ENCODE measurements at regions not wholly inside any gene's neighbourhood (a gene's known extent, or its start where the extent isn't known, plus 50 kb on each side); places are given as distances from the start of the nearest gene placed in this dataset.

GRCh38 chr7:26049081-26049480 lies 102.9 kb upstream of the NFE2L3 start:
- H3K9me3 ChIP-seq: no peaks in the 10 kb centered on the region
- intact Hi-C loops (cut with DNase I): no loop called here
- H3K27ac ChIP-seq: peak overlapping the region in 1 of 4 donors; percentile 9
- ATAC-seq (peak; percentile 71 to 87 (median 79)), FAIRE-seq (no peak), DNase-seq (peak in 3 of 6 donors; percentile 22 to 30 (median 28))
- H3K36me3 ChIP-seq: no peaks in the 10 kb centered on the region
- peaks cover 0 to 26% (median 3%) of the 10 kb centered on the region in 3 donors for H3K4me1 ChIP-seq
- H3K4me3 ChIP-seq: no peak overlapping the region
- no peaks in the 10 kb centered on the region for H3K27me3 ChIP-seq
- WGBS, 2 donors: 19 to 33% methylated on average over 1 of the region's 1 CpG
- TF ChIP-seq, protein P1, sequence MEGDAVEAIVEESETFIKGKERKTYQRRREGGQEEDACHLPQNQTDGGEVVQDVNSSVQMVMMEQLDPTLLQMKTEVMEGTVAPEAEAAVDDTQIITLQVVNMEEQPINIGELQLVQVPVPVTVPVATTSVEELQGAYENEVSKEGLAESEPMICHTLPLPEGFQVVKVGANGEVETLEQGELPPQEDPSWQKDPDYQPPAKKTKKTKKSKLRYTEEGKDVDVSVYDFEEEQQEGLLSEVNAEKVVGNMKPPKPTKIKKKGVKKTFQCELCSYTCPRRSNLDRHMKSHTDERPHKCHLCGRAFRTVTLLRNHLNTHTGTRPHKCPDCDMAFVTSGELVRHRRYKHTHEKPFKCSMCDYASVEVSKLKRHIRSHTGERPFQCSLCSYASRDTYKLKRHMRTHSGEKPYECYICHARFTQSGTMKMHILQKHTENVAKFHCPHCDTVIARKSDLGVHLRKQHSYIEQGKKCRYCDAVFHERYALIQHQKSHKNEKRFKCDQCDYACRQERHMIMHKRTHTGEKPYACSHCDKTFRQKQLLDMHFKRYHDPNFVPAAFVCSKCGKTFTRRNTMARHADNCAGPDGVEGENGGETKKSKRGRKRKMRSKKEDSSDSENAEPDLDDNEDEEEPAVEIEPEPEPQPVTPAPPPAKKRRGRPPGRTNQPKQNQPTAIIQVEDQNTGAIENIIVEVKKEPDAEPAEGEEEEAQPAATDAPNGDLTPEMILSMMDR (IDR thresholded peaks at IDR 0.05): no peak

DNA sequence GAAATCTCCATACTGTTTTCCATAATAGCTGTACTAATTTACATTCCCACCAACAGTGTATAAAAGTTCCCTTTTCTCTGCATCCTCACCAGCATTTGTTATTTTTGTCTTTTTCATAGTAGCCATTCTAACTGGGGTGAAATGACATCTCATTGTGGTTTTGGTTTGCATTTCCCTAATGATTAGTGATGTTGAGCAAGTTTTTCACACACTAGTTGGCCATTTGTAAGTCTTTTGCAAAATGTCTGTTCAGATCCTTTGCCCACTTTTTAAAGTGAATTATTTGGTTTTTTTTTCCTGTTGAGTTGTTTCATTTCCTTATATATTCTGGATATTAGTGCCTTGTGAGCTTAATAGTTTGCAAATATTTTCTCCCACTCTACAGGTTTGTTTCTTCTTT lies 101.0 kb upstream of the NFE2L3 start:
- Histone ChIP-seq H3K36me3 (no peaks in the 10 kb centered on the region), H3K27me3 (no peaks in the 10 kb centered on the region), H3K4me3 (no peak overlapping the region), H3K27ac (no peak overlapping the region), H3K4me1 (peaks cover 0 to 23% (median 3%) of the 10 kb centered on the region in 3 donors), H3K9me3 (no peaks in the 10 kb centered on the region)
- TF ChIP-seq, protein P1 (IDR thresholded peaks at IDR 0.05): no peak
- DNase-seq (no peak), FAIRE-seq (no peak), ATAC-seq (no peak)
- intact Hi-C loops (cut with DNase I): no loop called here

- Histone ChIP-seq H3K4me1 (peaks cover 0 to 14% (median 0%) of the 10 kb centered on the region in 3 donors), H3K9me3 (no peaks in the 10 kb centered on the region), H3K36me3 (no peaks in the 10 kb centered on the region), H3K4me3 (no peak overlapping the region), H3K27me3 (no peaks in the 10 kb centered on the region), H3K27ac (no peak overlapping the region)
- intact Hi-C loops (cut with DNase I): no loop called here
- DNase-seq (no peak), ATAC-seq (peak in 2 of 4 donors; percentile 45 to 65), FAIRE-seq (no peak)
- TF ChIP-seq, protein P1 (IDR thresholded peaks at IDR 0.05): no peak
These were observed 99.3 kb upstream of the NFE2L3 start for GRCh38 chr7:26052706-26053105.

DNA sequence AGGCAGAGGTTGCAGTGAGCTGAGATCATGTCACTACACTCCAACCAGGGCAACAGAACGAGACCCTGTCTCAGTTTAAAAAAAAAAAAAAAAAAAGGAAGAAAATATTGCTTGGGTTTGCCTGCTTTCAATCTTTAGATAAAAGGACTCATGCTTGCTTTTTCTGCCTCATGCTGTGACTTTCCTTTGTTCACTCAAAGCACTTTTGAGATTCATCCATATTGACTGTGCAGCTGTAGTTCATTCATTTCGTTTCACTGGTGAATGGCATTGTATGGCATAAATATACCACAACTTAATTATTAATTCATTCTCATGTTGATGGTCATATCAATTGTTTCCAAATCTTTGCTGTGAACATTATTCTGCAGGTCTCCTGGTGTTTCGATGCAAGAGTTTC lies 97.6 kb upstream of the NFE2L3 start:
- no peak for FAIRE-seq
- ATAC-seq: no peak
- H3K27me3 ChIP-seq: no peaks in the 10 kb centered on the region
- WGBS, 2 donors: 90% methylated on average over 3 of the region's 3 CpGs
- no peak overlapping the region for H3K27ac ChIP-seq
- H3K9me3 ChIP-seq: no peaks in the 10 kb centered on the region
- intact Hi-C loops (cut with DNase I): no loop called here
- DNase-seq: no peak
- peaks cover 0 to 6% (median 0%) of the 10 kb centered on the region in 3 donors for H3K4me1 ChIP-seq
- no peak overlapping the region for H3K4me3 ChIP-seq
- H3K36me3 ChIP-seq: no peaks in the 10 kb centered on the region
- TF ChIP-seq, protein P1 (IDR thresholded peaks at IDR 0.05): no peak

DNA sequence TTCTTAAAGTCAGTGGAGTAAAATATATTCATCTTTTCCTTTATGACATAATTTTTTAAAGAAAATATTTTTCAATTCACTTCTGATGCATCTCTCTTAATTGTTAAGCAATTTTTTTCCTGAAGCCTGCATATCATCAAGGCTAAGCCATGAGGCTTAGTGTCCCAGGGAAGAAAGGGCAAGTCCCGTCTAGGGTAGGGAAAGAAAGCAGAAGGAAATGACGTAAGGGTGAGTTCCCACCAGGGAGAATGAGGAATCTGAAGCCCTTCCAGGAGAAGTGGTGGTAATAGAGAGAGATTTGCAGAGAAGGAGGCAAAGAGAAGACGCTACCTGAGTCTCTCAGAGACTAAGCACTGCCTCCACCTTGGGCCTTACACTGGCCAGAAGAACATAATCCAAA lies 96.8 kb upstream of the NFE2L3 start:
- ATAC-seq (no peak), DNase-seq (no peak), FAIRE-seq (no peak)
- intact Hi-C loops (cut with DNase I): no loop called here
- H3K27me3 ChIP-seq: no peaks in the 10 kb centered on the region
- no peaks in the 10 kb centered on the region for H3K36me3 ChIP-seq
- 82 to 90% methylated on average over 3 of the region's 3 CpGs for WGBS, 2 donors
- H3K4me1 ChIP-seq: peaks cover 0 to 2% (median 2%) of the 10 kb centered on the region in 3 donors
- no peak overlapping the region for H3K4me3 ChIP-seq
- no peaks in the 10 kb centered on the region for H3K9me3 ChIP-seq
- no peak overlapping the region for H3K27ac ChIP-seq
- TF ChIP-seq, protein P1 (IDR thresholded peaks at IDR 0.05): no peak
